Activated CD8-positive, alpha-beta memory T cell treated with anti-CD3 and anti-CD28 coated beads, Interleukin-2, amount 50 U/mL, for 24 hours (primary cell): ENCODE measurements at regions not wholly inside any gene's neighbourhood (a gene's known extent, or its start where the extent isn't known, plus 50 kb on each side); places are given as distances from the start of the nearest gene placed in this dataset.
"Not testable (repeated sequence)": the region's sequence is repeated elsewhere in the genome, so short reads cannot be mapped to it uniquely, and the experiment has no call there.

Experiments
- DNase-seq: peaks from one replicate; pipeline ENCODE4 v3.0.0-alpha.2; 2020; ENCODE audit errors: extremely low read depth

DNA sequence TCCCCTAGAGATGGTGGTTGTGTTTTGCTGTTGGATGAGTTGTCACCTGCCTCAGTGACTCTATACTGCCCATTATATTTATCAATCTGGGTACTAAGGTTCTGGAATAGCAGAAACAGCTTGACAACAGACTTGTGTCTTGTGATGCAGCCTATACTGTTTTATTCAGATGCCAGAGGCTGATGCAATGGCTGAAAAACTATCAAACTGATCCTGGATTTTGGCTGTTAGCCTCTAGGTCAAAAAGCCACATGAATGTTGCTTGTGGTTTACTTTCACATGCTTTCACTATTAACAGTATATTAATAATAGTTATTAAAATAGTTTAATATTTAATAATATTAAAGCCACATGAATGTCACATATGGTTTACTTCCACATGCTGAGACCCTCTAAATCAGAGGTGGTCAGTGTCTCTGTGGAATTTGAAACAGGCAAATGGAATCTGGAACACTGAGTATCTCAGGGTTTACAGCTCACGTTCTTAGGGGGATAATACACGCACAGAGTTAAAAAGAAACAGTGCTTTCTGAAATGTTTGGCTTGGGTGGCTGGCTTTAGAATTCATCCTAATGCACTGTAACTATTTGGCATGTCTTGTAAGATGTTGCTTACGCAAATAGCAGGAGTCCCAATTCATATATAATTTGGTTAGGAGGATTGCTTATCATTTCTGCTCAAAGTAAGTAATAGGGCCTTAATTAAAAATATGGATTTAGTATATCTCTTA, 82.5 kb upstream of the LCORL start:
- DNase-seq = no peak

- no peak for DNase-seq
Measured at GRCh38 chr4:18100657-18101056, 79.1 kb upstream of the LCORL start.

DNA sequence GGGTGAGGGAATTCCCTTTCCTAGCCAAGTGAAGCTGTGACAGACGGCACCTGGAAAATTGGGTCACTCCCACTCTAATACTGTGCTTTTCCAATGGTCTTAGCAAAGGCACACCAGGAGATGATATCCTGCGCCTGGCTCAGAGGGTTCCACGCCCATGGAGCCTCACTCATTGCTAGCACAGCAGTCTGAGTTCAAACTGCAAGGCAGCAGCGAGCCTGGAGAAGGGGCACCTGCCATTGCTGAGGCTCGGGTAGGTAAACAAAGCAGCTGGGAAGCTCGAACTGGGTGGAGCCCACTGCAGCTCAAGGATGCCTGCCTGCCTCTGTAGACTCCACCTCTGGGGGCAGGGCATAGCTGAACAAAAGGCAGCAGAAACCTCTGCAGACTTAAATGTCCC, 68.9 kb upstream of the LCORL start:
- DNase-seq = not testable (repeated sequence)

DNA sequence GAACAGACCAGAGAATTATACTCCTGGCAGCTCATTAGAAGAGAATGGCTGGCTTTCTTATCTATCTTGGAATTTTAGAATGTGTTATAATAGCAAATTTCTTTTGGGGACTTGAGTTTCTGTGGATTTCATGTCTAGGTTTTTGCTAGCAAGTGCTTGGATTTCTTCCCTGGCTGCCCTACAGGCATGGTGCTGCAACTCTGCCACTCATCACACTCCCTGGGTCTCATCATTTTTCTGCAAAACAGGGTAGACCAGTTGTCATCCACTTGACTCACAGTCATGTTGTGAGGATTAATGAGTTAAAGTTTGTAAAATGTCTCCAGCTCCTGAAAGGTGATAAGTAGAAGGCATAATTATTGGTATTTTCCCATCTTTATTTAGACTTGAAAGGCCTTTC, 60.7 kb upstream of the LCORL start:
- no peak for DNase-seq

DNA sequence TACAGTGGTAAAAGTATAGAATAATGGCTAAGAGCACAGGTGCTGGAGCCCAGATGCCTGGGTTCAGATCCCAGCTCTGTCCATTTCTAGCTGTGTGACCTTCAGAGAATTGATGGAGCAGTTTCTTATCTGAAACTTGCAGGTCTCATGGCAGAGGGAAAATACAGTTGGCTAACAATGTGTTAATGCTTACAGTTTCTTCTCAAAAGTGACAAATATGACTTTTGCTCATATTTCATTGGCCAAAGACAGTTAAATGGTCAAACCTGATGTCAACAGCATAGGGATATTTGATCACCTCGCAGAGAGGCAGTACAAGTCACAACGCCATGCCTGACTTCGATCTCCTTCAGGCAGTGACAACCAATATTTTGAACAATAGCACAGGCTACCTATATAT, 60.2 kb upstream of the LCORL start:
- no peak for DNase-seq

- DNase-seq = no peak
Measured at GRCh38 chr4:18077808-18078207, 56.3 kb upstream of the LCORL start.

- DNase-seq = no peak
Measured at GRCh38 chr4:18075823-18076433, 54.4 kb upstream of the LCORL start.

GRCh38 chr4:18071894-18072293, 50.3 kb upstream of the LCORL start:
- DNase-seq = no peak
